Activated B cell treated with CpG ODN at 0.5 μM for 24 hours (primary cell): ENCODE measurements at regions not wholly inside any gene's neighbourhood (a gene's known extent, or its start where the extent isn't known, plus 50 kb on each side); places are given as distances from the start of the nearest gene placed in this dataset.

Experiments
- ATAC-seq: fragments of 200-7000 bp; cut with Tn5 transposase; one replicate; pipeline ENCODE4 v1.10.0; 2021; ENCODE audit warnings: low read depth, mild to moderate bottlenecking, moderate library complexity
- CTCF ChIA-PET: fragments of 350-600 bp; sonication (Branson Sonifier 250); formaldehyde crosslinking; loops from one replicate; lab custom pipeline; 2021; ENCODE audit warnings: antibody characterized with exemption; lab: Charles Lee
- POLR2A ChIA-PET: fragments of 350-600 bp; sonication (Branson Sonifier 250); formaldehyde crosslinking; loops from one replicate; lab custom pipeline; 2021; ENCODE audit warnings: antibody characterized with exemption; lab: Charles Lee
- DNase-seq: peaks from one replicate; pipeline ENCODE4 v3.0.0; 2022
- H3K27ac Mint-ChIP-seq: one replicate; pipeline ENCODE4 v1.8.0; 2020; ENCODE audit warnings: mixed read lengths
- H3K27me3 Mint-ChIP-seq: one replicate; pipeline ENCODE4 v1.8.0; 2021; ENCODE audit warnings: mixed read lengths
- H3K36me3 Mint-ChIP-seq: one replicate; pipeline ENCODE4 v1.8.0; 2021; ENCODE audit warnings: low read depth, mixed read lengths
- H3K4me1 Mint-ChIP-seq: one replicate; pipeline ENCODE4 v1.8.0; 2021; ENCODE audit warnings: mixed read lengths
- H3K4me3 Mint-ChIP-seq: one replicate; pipeline ENCODE4 v1.8.0; 2020; ENCODE audit warnings: mild to moderate bottlenecking, mixed read lengths
- H3K9me3 Mint-ChIP-seq: one replicate; pipeline ENCODE4 v1.8.0; 2020; ENCODE audit warnings: mixed read lengths
- intact Hi-C: fragments of 100-400 bp; cut with micrococcal nuclease; formaldehyde crosslinking; loops from one replicate; pipeline ENCODE4 v1.15.1; 2024
- TF ChIP-seq, protein P1 (sequence below): fragments of 200-600 bp; IDR thresholded peaks from one replicate; pipeline ENCODE4 v1.8.0; 2022; ENCODE audit warnings: antibody characterized with exemption, mild to moderate bottlenecking

DNA sequence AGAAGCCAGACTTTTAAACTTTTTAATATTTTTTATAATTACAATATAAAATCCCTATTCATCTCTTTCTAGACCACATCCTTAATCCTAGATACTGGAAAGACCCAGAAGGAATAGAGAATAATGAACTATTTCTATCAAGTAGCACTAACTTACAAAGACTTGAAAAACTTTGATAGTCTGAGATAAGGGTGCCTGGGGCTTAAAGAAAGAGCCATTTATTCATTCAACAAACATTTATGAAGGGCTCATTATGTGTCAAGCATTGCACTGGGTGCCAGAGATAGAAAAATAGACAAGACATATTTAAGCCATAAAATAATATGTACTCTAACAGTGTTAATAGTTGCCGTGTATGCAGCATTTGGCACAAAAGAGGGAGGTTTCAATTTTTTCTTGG, 178.0 kb upstream of the EMCN start:
- Mint-ChIP-seq H3K27me3 (peaks cover 4% of the 10 kb centered on the region), H3K4me3 (no peak overlapping the region), H3K9me3 (no peaks in the 10 kb centered on the region), H3K4me1 (no peaks in the 10 kb centered on the region), H3K27ac (no peak overlapping the region), H3K36me3 (no peaks in the 10 kb centered on the region)
- TF ChIP-seq, protein P1, sequence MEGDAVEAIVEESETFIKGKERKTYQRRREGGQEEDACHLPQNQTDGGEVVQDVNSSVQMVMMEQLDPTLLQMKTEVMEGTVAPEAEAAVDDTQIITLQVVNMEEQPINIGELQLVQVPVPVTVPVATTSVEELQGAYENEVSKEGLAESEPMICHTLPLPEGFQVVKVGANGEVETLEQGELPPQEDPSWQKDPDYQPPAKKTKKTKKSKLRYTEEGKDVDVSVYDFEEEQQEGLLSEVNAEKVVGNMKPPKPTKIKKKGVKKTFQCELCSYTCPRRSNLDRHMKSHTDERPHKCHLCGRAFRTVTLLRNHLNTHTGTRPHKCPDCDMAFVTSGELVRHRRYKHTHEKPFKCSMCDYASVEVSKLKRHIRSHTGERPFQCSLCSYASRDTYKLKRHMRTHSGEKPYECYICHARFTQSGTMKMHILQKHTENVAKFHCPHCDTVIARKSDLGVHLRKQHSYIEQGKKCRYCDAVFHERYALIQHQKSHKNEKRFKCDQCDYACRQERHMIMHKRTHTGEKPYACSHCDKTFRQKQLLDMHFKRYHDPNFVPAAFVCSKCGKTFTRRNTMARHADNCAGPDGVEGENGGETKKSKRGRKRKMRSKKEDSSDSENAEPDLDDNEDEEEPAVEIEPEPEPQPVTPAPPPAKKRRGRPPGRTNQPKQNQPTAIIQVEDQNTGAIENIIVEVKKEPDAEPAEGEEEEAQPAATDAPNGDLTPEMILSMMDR, result no peak
- DNase-seq (no peak), ATAC-seq (no peak)
- ChIA-PET POLR2A (interaction anchor here (0.6 kb wide), 1 partner anchor 9 kb away, joined by 10 read pairs; no protein-coding TSS in a partner anchor), CTCF (no interaction called here)
- intact Hi-C loops, result no loop called here

- intact Hi-C loops, result no loop called here
- no peaks in the 10 kb centered on the region for H3K9me3 Mint-ChIP-seq
- H3K4me1 Mint-ChIP-seq, result no peaks in the 10 kb centered on the region
- H3K27me3 Mint-ChIP-seq, result peaks cover 4% of the 10 kb centered on the region
- TF ChIP-seq, protein P1, result no peak
- ATAC-seq (no peak), DNase-seq (no peak)
- no peaks in the 10 kb centered on the region for H3K36me3 Mint-ChIP-seq
- ChIA-PET CTCF (no interaction called here), POLR2A (no interaction called here)
- no peak overlapping the region for H3K4me3 Mint-ChIP-seq
- H3K27ac Mint-ChIP-seq, result no peak overlapping the region
Measured at GRCh38 chr4:100695039-100695654, 177.3 kb upstream of the EMCN start.

DNA sequence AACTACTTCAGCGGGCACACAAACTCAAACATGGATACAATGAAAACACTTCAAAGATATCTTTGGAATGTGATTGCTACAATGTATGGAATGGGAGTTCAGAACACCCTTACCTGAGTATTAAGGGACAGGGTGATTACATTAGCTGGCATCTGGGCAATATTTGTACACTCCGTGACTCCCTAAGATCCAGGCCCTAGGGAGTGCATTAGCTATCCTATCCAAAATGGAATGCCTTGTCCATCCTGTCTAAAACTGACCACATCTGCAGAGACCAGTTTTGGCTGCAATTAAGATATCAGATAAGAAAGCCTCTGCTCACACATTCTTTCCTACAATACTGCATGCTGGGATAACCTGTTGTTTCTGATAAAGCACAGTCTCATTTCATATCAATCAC, 176.6 kb upstream of the EMCN start:
- ChIA-PET POLR2A (no interaction called here), CTCF (no interaction called here)
- DNase-seq (no peak), ATAC-seq (no peak)
- TF ChIP-seq, protein P1, result no peak
- intact Hi-C loops, result no loop called here
- Mint-ChIP-seq H3K27me3 (peaks cover 4% of the 10 kb centered on the region), H3K4me3 (no peak overlapping the region), H3K36me3 (no peaks in the 10 kb centered on the region), H3K9me3 (no peaks in the 10 kb centered on the region), H3K4me1 (no peaks in the 10 kb centered on the region), H3K27ac (no peak overlapping the region)

DNA sequence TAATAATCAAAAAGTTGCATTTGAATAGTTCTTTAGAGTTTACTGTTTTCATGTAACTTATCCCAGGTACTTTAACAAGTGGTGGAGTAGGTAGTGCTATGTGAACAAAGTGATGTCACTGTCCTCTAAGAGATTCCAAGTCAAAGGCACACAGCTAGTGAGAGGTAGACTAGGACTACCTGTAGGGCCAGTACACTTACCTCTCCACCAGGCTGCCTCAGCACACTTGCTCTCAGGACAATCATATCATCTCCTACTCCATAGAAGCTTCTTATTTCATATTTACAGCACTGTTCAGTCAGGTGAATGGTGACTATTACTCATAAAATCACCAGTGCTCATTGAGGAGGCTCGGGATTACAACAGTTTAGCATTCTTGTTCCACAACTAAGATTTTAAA, 173.0 kb upstream of the EMCN start:
- ATAC-seq (no peak), DNase-seq (no peak)
- H3K36me3 Mint-ChIP-seq, result no peaks in the 10 kb centered on the region
- no peaks in the 10 kb centered on the region for H3K4me1 Mint-ChIP-seq
- H3K4me3 Mint-ChIP-seq, result no peak overlapping the region
- TF ChIP-seq, protein P1, result no peak
- peaks cover 9% of the 10 kb centered on the region for H3K27me3 Mint-ChIP-seq
- ChIA-PET POLR2A (no interaction called here), CTCF (no interaction called here)
- peaks cover under 1% of the 10 kb centered on the region for H3K9me3 Mint-ChIP-seq
- intact Hi-C loops, result no loop called here
- no peak overlapping the region for H3K27ac Mint-ChIP-seq

GRCh38 chr4:100688368-100688767, 170.5 kb upstream of the EMCN start:
- POLR2A ChIA-PET, result no interaction called here
- TF ChIP-seq, protein P1, result no peak
- CTCF ChIA-PET, result no interaction called here

More at GRCh38 chr4:100688368-100688767, 170.5 kb upstream of the EMCN start:
- intact Hi-C loops, result no loop called here
- no peaks in the 10 kb centered on the region for H3K4me1 Mint-ChIP-seq
- no peak overlapping the region for H3K4me3 Mint-ChIP-seq
- H3K9me3 Mint-ChIP-seq, result peaks cover 6% of the 10 kb centered on the region
- DNase-seq, result no peak
- H3K36me3 Mint-ChIP-seq, result no peaks in the 10 kb centered on the region
- ATAC-seq, result no peak
- peaks cover 18% of the 10 kb centered on the region for H3K27me3 Mint-ChIP-seq
- H3K27ac Mint-ChIP-seq, result no peak overlapping the region
